ENCODE measurements at regions not wholly inside any gene's neighbourhood (a gene's known extent, or its start where the extent isn't known, plus 50 kb on each side); places are given as distances from the start of the nearest gene placed in this dataset.

DNA sequence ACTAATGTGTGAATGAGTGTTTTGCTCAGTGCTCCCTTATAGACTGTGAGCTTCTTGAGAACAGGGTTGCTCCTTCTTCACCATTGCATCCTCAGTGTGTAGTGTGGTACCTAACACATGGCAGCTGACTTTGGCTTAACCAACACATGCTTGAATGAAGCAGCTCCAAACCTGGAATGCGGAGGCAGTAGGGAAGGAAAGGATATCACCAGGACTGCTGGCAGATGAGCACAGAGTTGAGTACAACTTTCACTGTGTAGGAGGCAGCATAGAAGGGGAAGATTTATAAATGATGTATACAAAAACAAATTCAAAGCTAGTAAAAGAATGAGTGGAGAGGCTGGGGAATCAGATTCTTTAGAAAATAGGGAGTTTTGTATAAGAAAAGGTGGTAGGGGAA, 174.3 kb downstream of the SLIT2 start:
- H3K9me3 Mint-ChIP-seq = no peaks in the 10 kb centered on the region
- H3K4me3 Mint-ChIP-seq = no peak overlapping the region
- H3K27ac Mint-ChIP-seq = no peak overlapping the region
- DNase-seq (no peak), ATAC-seq (replicated peaks in 1 of 2) (no peak)
- peaks cover 12% of the 10 kb centered on the region for H3K27me3 Mint-ChIP-seq (ENCODE audit: low read depth)
- H3K36me3 Mint-ChIP-seq (ENCODE audit: insufficient read depth in 2 of 2) = no peaks in the 10 kb centered on the region
- no peaks in the 10 kb centered on the region for H3K4me1 Mint-ChIP-seq (ENCODE audit: low read depth)

DNA sequence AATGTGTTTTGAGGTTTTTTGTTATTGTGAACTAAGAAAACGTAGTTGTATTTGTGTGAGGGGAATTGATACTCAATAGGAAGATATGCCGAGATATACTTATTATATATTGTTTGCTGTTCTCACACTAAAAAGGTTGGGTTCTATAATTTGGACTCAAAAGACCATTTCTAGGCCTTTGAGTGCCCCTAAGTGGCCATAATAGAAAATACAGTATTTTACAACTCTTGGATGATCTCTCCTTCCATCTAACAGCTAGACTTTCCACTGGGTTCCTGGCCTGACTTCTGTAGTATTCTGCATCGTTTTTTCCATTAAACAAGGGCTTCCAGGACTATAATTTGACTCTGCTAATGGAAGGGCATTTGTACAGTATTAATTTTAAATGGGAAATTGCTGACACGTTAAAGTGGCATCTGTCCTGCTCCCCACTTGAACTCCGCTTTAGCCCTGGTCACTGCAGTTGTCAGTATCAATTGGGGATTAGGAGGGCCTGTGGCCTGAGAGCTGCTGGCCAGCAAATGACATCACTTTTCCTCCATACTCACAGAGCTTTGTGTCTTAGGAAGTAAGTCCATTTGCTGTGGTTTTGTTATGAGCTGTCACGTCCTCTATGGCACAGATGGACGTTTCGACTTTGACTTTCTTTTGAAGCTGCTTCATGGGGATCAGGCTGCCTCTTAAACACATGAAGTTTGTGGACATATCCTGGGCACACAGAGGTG, 176.9 kb downstream of the SLIT2 start:
- Mint-ChIP-seq H3K4me3 (no peak overlapping the region), H3K27ac (no peak overlapping the region), H3K9me3 (no peaks in the 10 kb centered on the region), H3K36me3 (ENCODE audit: insufficient read depth in 2 of 2) (no peaks in the 10 kb centered on the region), H3K27me3 (ENCODE audit: low read depth) (peaks cover 12% of the 10 kb centered on the region), H3K4me1 (ENCODE audit: low read depth) (no peaks in the 10 kb centered on the region)
- ATAC-seq (replicated peaks in 1 of 2) (no peak), DNase-seq (no peak)

DNA sequence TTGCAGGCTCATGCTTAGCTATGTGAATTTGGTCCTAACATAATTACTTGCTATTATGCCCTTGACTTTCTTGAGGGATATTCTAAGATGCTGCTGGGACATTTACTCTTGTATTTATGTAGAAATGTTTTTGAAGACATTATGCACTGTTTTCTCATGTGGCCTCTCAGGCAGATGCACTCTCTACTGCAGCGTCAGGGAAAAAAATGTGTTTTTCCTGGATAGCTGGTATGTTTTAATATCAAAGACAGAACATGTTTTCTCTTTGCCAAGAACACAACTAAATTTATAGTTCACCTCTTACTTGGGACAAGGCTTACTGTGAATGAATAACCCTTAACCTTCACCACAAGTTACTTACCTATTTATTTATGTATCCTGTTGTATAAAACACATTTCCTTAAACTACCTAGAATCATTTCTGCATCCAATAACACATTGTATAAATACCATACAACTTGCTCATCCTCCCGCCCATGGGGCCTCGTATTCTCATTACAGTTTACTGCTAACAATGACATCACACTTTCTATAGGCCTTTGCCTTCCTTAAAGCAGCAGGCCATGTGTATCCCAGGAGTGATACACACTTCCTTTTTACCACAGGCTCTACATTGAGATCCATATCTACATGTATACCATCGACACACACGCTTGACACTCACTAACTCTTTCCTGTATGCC, 178.7 kb downstream of the SLIT2 start:
- Mint-ChIP-seq H3K4me3 (no peak overlapping the region), H3K36me3 (ENCODE audit: insufficient read depth in 2 of 2) (no peaks in the 10 kb centered on the region), H3K9me3 (no peaks in the 10 kb centered on the region), H3K27me3 (ENCODE audit: low read depth) (peaks cover 20% of the 10 kb centered on the region), H3K27ac (no peak overlapping the region), H3K4me1 (ENCODE audit: low read depth) (no peaks in the 10 kb centered on the region)
- ATAC-seq (replicated peaks in 1 of 2) (no peak), DNase-seq (no peak)

DNA sequence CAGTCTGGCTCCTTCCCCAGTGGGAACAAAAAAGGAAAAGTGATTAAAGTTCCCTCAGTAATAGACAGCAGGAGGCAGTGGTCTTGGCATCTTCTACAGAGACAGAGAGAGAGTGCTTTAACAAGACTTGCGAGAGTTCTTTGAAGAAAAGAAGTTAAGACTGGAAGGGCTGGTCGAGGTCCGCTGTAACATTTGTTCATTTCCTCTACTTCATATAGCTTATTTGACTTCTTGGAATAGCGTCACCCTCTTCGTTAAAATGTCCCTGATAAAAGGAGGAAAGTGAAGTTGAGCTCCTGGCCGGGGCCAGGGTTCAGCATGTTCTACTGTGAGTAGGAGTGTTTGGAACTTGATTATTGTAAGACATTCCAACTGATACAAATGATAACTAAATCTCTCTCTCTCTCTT, 179.8 kb downstream of the SLIT2 start:
- Mint-ChIP-seq H3K9me3 (no peaks in the 10 kb centered on the region), H3K27me3 (ENCODE audit: low read depth) (peaks cover 9% of the 10 kb centered on the region), H3K27ac (no peak overlapping the region), H3K4me3 (no peak overlapping the region), H3K4me1 (ENCODE audit: low read depth) (no peaks in the 10 kb centered on the region), H3K36me3 (ENCODE audit: insufficient read depth in 2 of 2) (no peaks in the 10 kb centered on the region)
- DNase-seq = no peak
- ATAC-seq (replicated peaks in 1 of 2) = no peak

DNA sequence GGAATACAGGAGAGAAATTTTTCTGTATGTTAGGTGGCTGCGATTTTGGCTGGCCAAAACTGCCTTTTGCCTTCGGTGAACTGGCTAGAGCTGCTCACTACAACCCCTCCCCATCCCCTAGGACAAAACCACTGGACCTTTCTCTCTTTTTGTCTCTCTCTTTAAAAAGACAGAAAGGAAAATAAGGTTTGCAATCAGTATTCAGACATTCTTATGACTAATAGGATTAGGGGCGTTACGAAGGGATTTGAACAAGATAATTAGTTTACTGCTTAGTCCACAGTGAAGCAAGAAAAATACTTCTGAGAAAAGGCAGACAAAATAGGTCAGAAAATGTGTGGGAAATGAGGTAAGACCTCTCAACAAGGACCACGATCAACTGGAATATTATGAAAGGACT, 180.4 kb downstream of the SLIT2 start:
- ATAC-seq (replicated peaks in 1 of 2) (no peak), DNase-seq (no peak)
- Mint-ChIP-seq H3K36me3 (ENCODE audit: insufficient read depth in 2 of 2) (no peaks in the 10 kb centered on the region), H3K27me3 (ENCODE audit: low read depth) (peaks cover 8% of the 10 kb centered on the region), H3K4me1 (ENCODE audit: low read depth) (no peaks in the 10 kb centered on the region), H3K4me3 (no peak overlapping the region), H3K9me3 (no peaks in the 10 kb centered on the region), H3K27ac (no peak overlapping the region)

DNA sequence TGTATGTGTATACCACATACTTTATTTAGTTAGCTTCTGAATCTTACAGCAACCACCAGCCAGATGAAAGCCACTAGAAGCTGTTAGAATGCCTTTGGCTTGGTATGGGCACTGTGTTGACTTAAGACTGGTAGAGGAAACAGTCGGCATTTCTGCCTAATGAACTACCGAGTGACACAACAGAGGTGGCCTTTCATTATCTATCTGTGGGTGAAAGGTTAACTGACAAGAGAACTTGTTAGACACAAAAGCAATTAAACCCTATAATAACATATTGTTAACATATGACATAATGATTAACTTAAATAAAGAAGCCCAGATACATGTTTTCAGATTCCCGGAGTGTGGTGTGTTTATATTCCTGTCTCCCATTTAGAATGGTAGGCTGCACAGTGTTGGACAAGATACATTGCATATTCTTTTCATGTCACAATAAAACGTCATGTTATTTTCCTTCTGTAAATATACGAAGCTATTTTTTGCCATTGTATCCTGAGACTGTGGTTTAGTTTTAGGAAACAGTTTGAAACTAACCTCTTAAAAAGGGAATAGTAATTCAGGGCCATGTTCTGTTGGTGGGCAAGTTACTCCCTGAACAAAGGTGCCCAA, 181.5 kb downstream of the SLIT2 start:
- H3K27me3 Mint-ChIP-seq (ENCODE audit: low read depth) = peaks cover 8% of the 10 kb centered on the region
- no peaks in the 10 kb centered on the region for H3K36me3 Mint-ChIP-seq (ENCODE audit: insufficient read depth in 2 of 2)
- H3K27ac Mint-ChIP-seq = no peak overlapping the region
- no peaks in the 10 kb centered on the region for H3K9me3 Mint-ChIP-seq
- ATAC-seq (replicated peaks in 1 of 2) (no peak), DNase-seq (no peak)
- H3K4me3 Mint-ChIP-seq = no peak overlapping the region
- no peaks in the 10 kb centered on the region for H3K4me1 Mint-ChIP-seq (ENCODE audit: low read depth)

DNA sequence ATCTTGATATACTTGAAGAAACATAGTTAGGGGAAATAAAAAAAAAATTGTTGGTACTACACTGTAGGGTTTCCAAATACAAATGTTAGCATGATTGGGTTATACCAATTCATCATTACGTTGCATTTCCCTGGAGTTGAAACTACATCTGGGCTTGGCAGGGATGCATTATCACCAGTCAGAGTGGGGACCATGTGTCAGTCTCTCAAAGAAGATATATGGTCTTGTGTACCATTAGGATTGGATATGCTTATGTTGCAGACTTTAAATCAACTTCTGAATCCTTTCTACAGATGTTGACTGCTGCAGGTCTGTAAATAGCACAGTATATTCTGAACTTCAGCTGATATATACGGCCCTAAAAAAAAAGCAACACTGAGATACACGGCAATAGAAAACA, 188.5 kb downstream of the SLIT2 start:
- H3K27ac Mint-ChIP-seq = no peak overlapping the region
- no peak overlapping the region for H3K4me3 Mint-ChIP-seq
- no peaks in the 10 kb centered on the region for H3K4me1 Mint-ChIP-seq (ENCODE audit: low read depth)

DNA sequence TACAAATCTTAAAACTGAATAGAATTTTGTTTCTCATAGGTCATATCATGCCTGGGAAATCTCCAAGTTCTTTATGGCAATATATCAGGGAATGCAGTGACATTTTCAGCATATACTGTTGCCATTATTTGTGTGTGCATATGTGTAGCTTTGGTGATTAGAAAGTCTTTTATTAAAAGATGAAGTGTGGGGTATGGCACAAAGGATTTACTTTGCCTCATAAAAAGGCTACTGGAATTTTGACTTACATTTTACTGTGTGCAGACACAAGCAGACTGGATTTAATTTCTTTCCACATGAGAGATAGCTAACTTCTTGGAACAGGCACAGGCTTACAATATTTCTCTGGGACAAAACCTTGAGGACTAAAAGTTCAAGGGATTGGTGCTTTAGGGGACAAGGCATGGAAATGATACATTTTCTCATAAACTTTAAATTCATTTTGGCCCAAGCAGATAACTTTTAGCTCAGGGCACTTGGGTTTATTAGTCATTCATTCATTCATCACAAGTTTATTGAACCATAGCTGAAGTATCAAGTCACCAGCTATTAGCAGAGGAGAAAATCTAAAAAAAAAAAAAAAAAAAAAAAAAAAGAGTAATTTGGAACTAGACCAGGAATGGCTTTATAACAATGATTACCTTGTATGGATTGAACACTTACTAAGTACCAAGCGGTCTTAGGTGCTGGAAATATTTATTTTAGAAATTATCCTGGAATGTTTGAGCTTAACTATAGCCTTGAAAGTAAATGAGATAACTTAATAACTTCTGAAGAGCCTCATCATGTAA, 191.5 kb downstream of the SLIT2 start:
- no peak overlapping the region for H3K27ac Mint-ChIP-seq
- DNase-seq (no peak), ATAC-seq (replicated peaks in 1 of 2) (no peak)
- no peaks in the 10 kb centered on the region for H3K4me1 Mint-ChIP-seq (ENCODE audit: low read depth)
- peaks cover 0 to 4% of the 10 kb centered on the region in 2 donors for H3K9me3 Mint-ChIP-seq
- H3K36me3 Mint-ChIP-seq (ENCODE audit: insufficient read depth in 2 of 2) = no peaks in the 10 kb centered on the region
- no peaks in the 10 kb centered on the region for H3K27me3 Mint-ChIP-seq (ENCODE audit: low read depth)
- H3K4me3 Mint-ChIP-seq = no peak overlapping the region

More for the DNA sequence above, 188.5 kb downstream of the SLIT2 start:
- H3K27me3 Mint-ChIP-seq (ENCODE audit: low read depth) = no peaks in the 10 kb centered on the region
- H3K9me3 Mint-ChIP-seq = peaks cover 0 to 4% of the 10 kb centered on the region in 2 donors
- ATAC-seq (replicated peaks in 1 of 2) = no peak
- no peaks in the 10 kb centered on the region for H3K36me3 Mint-ChIP-seq (ENCODE audit: insufficient read depth in 2 of 2)
- no peak for DNase-seq

DNA sequence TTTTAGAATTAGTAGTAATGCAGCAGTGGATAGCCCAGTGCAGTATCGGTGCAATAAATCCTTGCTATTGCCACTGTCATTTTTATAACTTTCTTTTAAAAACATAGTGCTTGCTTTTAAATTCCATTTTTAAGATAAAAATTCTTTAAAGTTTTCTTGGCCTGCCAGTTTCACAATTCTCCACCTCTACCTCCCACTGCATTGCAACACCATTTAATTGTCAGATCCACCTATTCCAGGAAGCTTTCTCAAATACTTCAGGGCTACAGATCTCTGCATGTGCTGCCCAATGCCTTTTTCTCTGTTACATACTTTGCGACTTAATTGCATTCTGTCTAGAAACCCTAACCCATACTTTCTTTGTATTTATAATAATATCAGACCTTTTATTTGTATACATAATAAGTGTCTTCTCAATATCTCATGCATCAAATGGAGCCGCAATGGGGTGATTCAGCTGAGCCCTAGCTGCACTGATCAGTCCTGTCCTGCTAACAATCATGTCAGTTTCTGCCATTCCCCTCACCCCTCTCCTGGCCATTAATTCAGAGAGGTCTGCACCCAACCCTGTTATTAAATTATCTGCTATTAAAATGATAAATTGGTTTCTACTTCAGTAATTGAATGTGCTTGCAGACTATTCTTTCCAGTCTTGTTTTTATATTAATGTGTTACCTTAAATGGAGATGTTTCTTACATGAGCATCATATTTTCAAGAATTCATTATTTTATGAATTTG, 193.1 kb downstream of the SLIT2 start:
- DNase-seq (no peak), ATAC-seq (replicated peaks in 1 of 2) (no peak)
- Mint-ChIP-seq H3K4me3 (no peak overlapping the region), H3K4me1 (ENCODE audit: low read depth) (no peaks in the 10 kb centered on the region), H3K9me3 (no peaks in the 10 kb centered on the region), H3K27me3 (ENCODE audit: low read depth) (no peaks in the 10 kb centered on the region), H3K27ac (no peak overlapping the region), H3K36me3 (ENCODE audit: insufficient read depth in 2 of 2) (no peaks in the 10 kb centered on the region)

DNA sequence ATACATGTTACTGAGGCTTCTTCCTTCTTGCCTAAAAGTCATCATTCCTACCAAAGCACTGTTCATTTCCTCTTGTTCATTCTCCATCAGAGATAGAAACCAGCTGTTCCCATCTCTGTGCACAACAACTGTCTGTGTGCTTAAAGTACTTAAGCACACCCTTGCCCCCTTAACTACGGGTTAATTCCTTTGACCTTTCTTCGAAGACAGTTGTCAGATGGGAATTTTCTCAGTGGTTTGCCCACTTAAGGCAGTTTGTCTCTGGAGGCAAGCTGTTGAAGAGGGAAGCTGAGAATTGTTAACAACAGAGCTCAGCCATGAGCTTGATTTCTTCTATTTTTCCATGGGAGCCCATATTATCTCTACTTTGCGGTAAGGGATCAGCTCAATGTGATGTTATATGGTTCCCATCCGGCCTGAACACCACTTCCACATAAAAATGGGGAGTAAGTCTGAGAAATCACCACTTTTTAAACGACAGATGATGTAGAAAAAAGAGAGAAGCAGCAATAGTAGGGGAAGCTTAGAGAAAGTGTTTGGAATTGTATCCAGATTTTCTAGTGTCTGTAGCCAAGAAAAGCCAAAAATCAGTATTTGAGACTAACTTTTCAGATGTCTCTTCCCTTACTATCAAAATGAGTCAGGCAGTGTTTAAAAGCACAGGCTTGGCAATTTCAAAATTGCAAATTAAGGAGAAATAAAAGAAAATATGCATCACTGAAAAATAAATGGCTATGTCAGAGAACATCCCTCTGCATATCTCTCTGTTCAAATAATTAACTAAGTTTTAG, 194.4 kb downstream of the SLIT2 start:
- Mint-ChIP-seq H3K4me1 (ENCODE audit: low read depth) (no peaks in the 10 kb centered on the region), H3K4me3 (no peak overlapping the region), H3K27ac (no peak overlapping the region), H3K27me3 (ENCODE audit: low read depth) (no peaks in the 10 kb centered on the region), H3K36me3 (ENCODE audit: insufficient read depth in 2 of 2) (no peaks in the 10 kb centered on the region), H3K9me3 (no peaks in the 10 kb centered on the region)
- DNase-seq = no peak
- no peak for ATAC-seq (replicated peaks in 1 of 2)

DNA sequence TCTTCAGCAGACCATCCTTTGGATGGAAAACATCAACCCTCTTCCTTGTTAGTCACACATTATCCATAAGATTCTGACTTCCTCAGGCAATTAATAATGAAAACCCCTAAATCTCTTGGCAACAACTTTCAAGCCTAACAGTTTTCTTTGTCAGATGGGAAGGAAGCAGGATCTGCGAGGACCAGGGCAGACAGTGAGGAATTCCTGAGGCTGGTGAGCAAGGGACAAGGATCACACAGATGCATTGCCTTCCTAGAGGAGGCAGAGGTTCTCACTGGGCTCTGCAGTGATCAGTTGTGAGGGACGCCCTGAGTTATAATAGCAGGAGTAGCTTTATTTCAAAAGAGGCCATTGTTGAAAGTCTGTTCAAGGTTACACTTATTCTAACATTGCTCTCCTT, 195.4 kb downstream of the SLIT2 start:
- H3K27me3 Mint-ChIP-seq (ENCODE audit: low read depth) = no peaks in the 10 kb centered on the region

DNA sequence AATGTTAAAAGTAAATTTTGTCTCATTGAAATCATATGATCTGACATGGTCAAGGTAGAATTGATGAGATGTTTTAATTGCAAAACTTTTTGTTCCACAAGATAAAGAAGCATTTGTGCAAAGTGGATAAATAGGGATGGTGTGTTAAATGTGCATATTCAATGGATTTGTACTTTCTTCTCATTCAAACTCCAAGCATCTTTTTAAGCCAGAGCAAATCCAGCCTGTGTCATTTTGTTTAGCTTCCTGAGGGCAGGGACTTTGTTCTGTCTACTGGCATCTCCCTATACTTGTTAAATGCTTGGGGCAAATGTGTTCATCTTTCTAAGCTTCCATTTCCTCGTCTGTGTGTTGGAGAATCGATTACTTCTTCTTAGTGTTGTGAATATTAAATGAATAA, 200.3 kb downstream of the SLIT2 start:
- Mint-ChIP-seq H3K36me3 (ENCODE audit: insufficient read depth in 2 of 2) (no peaks in the 10 kb centered on the region), H3K4me3 (no peak overlapping the region), H3K27me3 (ENCODE audit: low read depth) (no peaks in the 10 kb centered on the region), H3K9me3 (peaks cover 2% of the 10 kb centered on the region in 2 donors), H3K27ac (no peak overlapping the region), H3K4me1 (ENCODE audit: low read depth) (no peaks in the 10 kb centered on the region)
- ATAC-seq (replicated peaks in 1 of 2) = no peak
- no peak for DNase-seq

More for the DNA sequence above, 195.4 kb downstream of the SLIT2 start:
- no peak overlapping the region for H3K27ac Mint-ChIP-seq
- H3K4me1 Mint-ChIP-seq (ENCODE audit: low read depth) = no peaks in the 10 kb centered on the region
- H3K4me3 Mint-ChIP-seq = no peak overlapping the region
- no peaks in the 10 kb centered on the region for H3K9me3 Mint-ChIP-seq
- no peaks in the 10 kb centered on the region for H3K36me3 Mint-ChIP-seq (ENCODE audit: insufficient read depth in 2 of 2)
- ATAC-seq (replicated peaks in 1 of 2) (no peak), DNase-seq (no peak)

Measured in activated T-cell treated with anti-CD3 and anti-CD28 coated beads, Interleukin-2, amount 50 U/mL, for 72 hours (primary cell).